ACHN (cell line): ENCODE measurements at regions not wholly inside any gene's neighbourhood (a gene's known extent, or its start where the extent isn't known, plus 50 kb on each side); places are given as distances from the start of the nearest gene placed in this dataset.
"Not testable (repeated sequence)": the region's sequence is repeated elsewhere in the genome, so short reads cannot be mapped to it uniquely, and the experiment has no call there.

Experiments
- DNase-seq: peaks from one replicate; pipeline ENCODE4 v3.0.0-alpha.2; 2015
- in situ Hi-C: cut with HindIII; loops from 2 replicates; pipeline ENCODE4 v1.10.0; 2017; ENCODE audit warnings: low sequenced_read_pairs, low pct_ligation_motif_present, low pct_unique_long_range_greater_than_20kb

DNA sequence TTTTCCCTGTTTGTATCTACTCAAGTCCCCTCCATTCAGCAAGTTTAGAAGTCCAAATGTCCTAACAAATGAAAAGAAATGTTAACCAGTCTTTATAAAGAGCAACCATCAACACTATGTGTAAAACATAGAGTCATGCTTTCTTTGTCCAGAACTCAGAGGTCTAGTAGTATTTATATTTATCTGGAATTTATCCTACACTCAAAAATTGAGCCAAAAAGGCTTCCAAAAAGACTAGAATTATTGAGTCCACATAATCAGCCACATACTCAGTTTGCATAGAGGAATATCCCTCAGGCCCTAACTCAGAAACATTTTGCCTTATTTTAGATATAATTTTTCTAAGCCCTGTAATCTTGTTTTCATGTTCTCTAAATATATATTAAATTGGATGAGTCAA is 455.0 kb downstream of the COL12A1 start:
- in situ Hi-C loops = no loop called here
- no peak for DNase-seq

DNA sequence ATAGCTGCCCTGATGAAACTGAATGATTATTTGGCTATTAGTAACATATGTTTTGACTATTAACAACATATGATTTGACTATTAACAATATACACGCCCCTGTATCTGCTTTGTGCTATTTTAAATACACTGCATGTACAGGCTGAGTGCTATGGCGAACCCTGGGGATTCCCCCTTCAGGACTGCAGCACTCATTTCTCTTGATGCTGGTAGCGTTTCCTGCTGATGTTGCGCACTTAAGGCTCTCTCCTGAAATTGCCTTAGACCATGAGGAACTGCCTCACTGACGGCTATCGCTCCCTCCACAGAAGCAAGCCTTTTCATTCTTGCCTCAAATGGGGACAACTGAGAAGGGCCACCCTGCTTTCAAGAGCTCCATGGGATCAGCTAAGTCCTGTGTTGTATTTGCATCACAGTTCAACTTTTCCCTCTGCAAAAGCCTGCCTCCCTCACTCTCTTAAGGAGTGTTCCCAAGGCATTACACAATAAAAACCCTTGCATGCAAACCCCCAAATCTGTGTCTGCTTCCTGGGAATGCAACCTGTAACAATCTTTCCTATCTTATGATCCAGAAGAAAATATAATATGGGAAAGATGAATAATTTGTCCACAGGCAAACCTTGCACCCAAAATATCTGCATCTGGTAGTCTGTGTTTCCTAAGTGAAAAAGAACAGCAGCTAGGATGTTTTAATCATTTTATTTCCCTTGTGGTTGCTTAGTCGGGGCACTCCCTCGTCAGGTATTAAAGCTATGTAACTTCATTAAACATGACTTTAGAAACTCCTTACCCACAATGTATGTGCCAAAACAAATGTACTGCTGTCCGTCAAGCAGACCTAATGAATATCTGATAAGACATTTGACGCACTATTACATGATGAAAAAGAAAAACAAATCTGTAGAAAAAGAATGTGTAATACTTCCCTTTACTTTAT is 456.4 kb downstream of the COL12A1 start:
- in situ Hi-C loops = no loop called here
- no peak for DNase-seq

DNA sequence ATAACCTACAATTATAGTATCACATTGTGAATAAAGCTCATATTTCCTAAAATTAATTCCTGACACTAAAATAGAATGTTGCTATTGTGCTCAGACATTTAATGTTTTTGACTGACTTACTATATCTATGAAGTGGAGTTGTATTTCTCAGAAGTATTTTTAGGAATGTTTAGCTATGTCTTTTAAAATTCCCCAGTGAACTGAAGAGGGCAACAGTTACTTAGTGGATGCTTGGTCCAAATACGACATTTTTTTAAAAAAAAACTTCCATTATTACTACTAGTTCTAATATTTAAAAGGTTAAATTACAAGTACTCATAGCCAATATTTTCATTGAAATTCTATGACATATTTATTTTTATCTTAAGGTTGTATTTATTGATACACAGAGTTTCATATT is 460.2 kb downstream of the COL12A1 start:
- no peak for DNase-seq
- in situ Hi-C loops = no loop called here

DNA sequence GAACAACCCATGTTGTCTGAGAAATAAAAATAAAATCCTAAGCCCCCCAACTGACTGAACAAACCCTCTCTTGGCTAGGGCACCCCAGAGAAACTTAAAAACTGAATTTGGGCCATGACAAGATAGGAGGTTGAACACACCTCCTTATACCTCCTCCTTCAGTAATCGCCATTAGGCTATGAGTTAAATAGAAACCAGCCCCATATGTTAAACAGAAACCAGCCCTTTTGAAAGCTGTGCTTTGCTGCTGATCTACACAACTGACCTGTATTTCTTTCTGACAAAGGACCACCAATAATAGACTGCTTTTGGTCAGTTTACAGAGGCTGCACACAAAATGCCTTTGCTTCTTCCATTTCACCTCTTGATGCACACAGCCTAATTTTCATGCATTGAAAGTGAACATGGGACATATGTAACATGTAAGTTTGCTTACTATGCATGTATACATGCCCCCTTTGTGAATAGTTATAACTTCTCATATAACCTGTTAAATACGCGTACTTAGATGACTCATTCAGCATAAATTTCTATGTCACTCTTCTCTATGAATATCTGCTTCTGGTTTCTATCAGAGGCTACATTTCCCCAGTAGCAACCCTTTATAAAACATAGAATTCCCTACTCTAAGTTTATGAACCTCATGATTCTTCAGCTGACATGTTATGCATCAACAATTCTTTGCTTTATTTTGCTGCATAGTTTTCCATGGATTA is 462.9 kb downstream of the COL12A1 start:
- in situ Hi-C loops = no loop called here
- DNase-seq = no peak

DNA sequence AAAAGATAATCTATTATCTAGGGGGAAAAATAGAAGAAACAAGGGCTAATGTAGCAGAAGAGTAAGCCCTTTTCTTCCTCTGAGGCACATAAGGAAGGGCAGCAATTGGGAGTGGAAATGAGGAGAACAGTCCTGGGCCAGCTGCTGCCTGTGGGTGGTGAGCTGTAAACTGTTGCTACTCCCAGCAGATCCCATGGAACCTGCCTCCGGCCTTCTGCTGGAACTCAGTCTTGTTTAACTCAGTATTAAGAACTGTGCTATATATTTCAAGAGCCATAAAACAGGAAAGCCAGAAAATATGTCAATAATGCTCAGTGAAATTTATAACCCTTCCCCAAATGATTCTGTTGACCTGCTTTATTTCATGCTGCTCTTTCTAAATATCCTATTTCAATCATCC is 464.2 kb downstream of the COL12A1 start:
- no peak for DNase-seq
- in situ Hi-C loops = no loop called here

DNA sequence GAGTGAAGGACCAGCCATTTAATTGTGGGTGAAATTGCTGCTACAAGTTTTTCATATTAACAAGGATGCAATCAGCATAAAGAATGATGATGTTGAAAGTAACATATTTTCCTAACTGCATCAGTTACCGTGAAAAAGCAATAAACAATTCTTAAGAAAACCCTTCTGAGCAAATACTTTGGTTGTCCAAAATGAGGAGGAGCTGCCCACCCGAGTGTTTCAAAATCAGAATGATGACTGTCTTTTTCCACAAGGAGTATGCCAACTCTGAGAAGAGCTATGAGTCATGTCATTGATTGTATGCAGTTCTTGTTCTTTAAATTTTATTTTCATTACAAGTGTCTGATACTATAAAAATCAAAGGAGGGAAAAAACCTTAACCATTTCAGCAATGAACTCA is 470.5 kb downstream of the COL12A1 start:
- in situ Hi-C loops = no loop called here
- no peak for DNase-seq

DNA sequence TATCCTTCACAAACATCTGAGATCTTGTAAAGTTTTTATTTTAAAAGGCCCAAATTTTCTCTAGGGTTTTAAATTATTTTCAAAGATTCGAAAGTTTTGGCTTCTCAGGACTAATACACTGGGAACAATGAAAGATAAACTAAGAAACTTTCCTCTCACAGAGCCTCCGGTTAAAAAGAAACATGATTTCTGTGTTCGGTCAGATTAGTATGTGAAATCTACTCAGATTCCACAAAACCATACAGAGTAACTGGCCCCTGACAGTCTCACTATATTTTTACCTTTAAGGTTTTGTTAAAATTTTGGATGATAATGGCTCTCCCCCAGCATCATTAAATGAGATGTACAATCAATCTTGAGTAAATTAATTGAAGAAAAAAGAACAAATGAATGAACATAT is 471.0 kb downstream of the COL12A1 start:
- no peak for DNase-seq
- in situ Hi-C loops = no loop called here

DNA sequence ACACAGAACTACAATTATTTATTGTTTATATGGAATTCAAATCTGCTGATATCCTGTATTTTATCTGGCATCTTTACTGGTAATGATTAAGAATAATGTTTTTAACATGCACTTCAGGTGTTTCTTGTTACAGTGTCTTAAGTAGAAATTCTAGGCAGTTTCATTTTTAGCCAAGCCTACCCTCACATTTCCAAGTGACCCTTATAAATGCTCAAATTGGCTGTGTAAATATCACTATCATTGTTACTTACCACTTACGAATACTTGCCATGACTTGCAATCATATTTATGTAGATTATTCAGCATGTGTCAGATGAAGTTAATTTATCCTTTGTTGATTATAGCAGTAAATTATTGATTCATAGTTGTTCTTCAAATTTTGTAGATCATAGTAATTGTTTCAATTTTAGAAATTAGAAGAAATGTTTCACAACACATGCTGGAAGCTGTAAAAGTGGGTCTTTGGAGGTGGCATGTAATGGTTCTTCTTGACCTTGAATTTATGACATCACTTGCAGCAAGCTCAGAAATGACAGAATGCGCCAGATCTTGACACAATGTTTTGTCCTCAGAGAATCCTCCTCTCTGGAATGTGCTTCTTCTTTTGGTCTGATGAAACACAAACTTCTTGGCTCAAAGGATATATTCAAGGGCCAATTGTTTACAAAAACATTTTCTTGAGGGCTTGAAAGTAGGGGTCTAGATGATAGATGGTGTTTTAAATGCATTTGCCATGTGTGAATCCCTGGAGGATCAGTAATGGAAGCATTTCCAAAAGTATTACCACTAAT is 471.8 kb downstream of the COL12A1 start:
- no peak for DNase-seq
- in situ Hi-C loops = no loop called here

DNA sequence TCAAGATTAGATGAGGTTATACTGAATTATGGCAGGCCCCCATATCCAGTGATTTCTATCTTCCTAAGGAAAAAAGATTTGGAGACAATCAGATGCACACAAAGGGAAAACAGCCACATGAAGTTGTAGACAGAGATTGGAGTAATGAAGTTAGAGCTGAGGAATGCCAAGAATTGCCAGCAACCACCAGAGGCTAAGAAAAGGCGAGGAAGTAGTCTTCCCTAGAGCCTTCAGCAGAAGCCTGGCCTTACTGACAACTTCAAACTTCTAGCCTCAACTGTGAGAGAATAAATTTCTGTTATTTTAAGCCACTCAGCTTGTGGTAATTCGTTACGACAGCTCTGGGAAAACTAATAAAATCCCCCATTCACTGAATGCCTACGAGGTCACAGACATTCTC is 473.9 kb downstream of the COL12A1 start:
- DNase-seq = no peak
- in situ Hi-C loops = no loop called here

DNA sequence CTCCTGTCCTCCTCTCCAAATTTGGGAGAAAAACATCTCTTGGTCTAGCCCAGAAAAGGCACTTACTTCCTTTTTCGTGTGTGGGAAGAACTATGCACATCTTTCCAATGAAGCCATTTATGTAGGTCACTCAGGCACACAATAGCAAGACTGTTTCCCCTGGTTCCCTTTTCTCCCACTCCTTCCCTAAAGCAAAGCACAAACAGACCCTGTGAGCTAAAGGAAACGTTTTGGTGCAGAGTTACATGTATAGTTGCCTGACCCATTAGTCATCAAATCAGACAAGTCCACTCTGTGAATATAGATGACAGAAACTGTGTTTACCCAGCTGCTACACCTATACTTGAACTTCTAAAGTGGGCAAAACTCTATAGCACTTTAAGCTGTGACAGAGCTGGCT is 474.6 kb downstream of the COL12A1 start:
- no peak for DNase-seq
- in situ Hi-C loops = no loop called here

DNA sequence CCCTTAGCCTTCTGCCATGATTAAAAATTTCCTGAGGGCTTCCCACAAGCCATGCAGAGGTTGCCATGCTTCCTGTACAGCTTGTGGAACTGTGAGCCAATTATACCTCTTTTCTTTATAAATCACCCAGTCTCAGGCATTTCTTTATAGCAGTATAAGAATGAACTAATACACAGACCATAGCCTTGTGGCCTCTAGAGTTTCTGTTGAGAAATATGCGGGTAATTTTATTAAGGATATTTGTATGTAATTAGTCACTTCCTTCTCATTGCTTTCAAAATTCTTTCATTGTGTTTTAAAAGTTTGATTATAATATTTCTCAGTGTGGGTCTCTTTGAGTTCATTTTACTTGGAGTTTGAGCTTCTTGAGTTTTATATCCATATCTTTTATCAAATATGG is 484.9 kb downstream of the COL12A1 start:
- in situ Hi-C loops = no loop called here
- no peak for DNase-seq

DNA sequence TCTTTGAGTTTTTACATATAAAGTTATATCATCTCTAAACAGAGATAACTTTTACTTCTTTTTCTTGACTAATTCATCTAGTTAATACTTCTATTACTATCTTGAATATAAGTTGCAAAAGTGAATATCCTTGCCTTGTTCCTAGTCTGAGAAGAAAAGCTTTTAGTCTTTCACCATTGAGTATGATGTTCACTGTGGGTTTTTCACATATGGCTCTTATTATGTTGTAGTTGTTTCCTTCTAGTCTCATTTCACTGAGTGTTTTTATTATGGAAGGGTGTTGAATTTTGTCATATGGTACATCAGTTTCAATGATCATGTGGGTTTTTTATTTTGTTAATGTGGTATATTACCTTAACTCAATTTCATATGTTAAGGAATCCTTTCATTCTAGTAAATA is 488.3 kb downstream of the COL12A1 start:
- no peak for DNase-seq
- in situ Hi-C loops = no loop called here

DNA sequence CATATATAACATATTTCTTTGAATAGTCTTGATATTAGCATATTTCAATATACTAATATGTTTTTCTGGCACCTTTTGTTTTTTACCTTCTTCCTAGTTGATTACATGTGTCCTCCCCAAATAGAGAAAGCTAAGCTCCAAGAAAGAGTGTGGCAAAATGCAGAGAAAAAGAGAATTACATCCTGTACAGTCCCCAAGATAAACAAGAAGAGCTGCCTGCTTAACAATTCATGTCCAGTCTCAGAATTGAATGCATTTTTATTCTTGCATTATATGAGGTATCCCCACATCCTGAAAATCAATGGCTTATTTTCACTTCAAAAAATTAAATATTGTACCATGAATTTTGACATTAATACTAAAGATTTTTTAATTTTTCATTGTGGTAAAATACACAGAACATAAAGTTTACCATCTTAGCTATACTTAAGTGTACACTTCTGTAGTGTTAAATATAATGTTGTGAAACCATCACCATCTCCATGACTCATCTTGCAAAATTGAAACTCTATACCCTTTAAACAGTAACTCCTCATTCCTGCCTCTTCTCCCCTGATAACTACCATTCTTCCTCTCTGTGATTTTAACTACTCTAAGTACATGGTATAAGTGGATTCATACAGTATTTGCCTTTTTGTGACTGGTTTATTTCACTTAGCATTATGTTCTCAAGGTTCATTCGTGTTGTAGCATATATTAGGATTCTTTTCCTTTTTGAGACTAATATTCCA is 490.3 kb downstream of the COL12A1 start:
- in situ Hi-C loops = no loop called here
- DNase-seq = no peak

DNA sequence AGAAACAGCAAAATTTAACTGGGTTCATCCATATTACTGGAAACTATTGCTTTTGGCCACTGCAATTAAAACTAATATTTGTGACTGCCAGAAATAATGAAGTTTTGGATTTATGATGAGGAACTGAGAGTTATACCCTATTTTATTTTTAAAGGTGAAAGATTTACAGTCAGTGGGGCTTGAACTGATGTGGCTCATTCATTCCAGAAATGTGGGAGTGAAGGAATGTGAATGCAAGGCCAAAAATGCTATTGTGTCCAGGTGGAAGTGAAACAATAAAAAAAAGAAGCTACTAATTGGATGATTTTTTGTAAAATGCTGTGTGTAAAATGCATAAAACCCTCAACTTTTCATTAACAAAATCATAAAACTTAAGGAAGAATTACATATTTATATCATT is 491.9 kb downstream of the COL12A1 start:
- in situ Hi-C loops = no loop called here
- DNase-seq = no peak

DNA sequence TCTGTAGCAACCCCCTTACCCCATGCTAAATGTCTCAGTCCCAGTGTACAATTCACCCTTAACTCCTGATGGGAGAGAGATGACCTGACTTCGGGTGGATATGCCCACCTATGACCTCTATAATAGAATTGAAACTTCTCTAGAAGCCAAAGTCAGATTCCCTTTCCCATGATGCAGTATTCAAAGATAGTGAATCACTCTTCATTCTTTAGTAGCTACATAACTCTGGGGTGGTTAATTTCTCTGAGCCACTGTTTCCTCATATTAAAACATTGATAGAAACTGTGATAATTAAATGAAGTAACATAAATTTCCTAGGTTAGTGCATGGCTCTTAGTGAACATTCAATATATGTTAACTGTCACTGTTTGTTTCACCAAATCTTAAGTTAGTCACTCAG is 500.4 kb downstream of the COL12A1 start:
- in situ Hi-C loops = no loop called here
- DNase-seq = no peak

DNA sequence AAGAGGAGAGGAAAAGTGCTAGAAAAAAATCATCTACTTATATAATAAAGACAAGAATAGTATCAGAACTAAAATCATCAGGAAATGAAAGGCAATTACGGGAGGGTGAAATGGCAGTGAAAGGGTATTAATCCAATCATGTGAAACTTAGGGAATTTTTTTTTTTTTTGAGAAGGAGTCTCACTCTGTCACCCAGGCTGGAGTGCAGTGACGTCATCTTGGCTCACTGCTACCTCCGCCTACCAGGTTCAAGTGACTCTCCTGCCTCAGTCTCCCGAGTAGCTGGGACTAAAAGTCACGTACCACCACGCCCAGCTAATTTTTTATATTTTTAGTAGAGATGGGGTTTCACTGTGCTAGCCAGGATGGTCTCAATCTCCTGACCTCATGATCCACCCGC is 501.3 kb downstream of the COL12A1 start:
- DNase-seq, in situ Hi-C loops: not testable (repeated sequence)

DNA sequence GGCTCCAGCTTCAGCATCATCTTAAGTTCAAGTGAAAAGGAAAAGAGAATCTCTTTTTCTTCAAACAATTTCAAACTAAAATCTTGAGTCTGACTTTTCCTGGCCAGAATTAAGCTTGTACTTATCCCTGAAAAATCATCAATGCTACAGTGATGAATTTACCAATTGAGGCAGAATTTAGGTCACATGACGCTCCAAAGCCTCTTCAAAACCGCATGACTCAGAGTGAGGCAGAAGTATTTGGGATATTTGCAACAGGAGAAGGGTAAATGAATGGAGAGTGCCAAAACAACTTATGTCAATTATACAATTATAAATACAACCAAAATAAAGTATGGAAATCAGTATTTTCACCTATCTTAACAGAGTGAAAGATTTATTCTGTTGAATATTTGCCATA is 515.5 kb downstream of the COL12A1 start:
- DNase-seq = no peak
- in situ Hi-C loops = no loop called here

DNA sequence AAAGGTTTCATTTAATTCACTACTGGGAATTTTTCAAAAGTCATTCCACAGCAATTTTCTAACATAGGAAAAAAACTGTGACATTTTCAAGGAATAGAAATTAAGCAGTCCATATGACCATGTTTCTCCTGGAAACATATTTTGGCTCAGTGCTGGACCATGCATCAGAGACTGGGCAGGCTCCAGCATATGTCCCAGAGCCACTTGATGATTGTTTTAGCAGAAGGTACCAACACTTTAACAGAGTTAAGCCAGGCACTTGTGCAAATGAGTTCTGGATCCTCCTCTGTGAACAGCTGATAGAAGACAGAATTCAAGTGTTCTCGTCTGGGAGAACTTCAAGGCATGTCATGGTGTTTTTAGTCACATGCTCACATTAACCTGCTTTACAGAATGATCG is 516.3 kb downstream of the COL12A1 start:
- no peak for DNase-seq
- in situ Hi-C loops = no loop called here

DNA sequence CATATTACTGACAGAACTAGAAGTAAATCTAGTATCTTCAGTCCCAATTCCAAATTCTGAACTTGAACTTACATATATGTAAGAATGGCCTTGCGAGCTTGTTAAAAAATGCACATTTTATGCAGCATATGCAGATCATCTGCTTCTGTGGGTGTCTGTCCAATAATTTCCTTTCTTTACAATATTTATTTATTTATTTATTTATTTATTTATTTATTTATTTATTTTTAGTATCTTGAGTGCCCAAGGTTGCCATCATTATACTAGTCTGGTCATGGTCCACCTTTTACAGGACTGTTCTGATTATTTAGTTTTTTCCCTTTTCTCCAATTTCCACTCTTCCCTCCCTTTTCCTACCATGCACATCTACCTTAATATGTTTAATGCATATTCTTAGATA is 528.4 kb downstream of the COL12A1 start:
- DNase-seq = no peak
- in situ Hi-C loops = no loop called here
